ENCODE measurements at regions not wholly inside any gene's neighbourhood (a gene's known extent, or its start where the extent isn't known, plus 50 kb on each side); places are given as distances from the start of the nearest gene placed in this dataset.

DNA sequence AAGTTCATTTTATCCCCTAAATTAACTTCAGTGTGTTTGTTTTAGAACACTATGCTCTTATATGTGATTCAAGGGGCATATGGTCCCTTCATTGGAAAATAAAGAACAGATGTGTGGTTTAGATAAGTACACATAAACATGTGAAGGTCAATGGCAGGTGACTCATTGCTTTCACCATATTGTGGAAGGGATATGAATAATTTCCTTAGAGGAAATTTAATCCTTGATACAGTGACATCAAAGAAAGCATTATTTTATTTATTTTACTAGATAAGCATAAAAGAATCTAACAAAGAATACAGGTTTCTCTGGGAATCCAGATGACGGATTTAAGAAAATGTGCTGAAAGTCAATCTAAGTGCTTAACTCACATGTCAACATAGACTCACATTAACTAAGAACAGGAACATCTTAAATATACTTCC, 373.5 kb downstream of the KCTD12 start:
- DNase-seq: peak in 2 of 4 experiments; percentile 13 to 15

DNA sequence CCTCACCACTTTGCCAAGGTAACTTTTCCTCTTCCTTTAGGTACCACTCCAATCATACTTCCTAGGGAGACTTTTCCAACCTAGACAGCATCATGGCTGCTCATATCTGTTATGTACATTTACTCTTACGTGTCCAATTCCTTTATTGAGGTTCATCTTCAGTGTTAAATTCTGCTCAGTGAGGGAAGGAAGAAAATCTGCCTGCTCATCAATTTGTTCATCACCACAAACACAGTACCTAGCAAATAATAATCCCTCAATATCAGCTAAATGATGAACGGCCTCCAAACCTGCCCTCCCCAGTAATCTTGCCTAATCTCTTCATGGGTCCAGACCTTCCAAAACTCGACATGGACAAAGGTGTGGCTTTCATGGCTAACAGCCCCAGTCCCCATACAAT, 380.8 kb downstream of the KCTD12 start:
- no peak for DNase-seq

DNA sequence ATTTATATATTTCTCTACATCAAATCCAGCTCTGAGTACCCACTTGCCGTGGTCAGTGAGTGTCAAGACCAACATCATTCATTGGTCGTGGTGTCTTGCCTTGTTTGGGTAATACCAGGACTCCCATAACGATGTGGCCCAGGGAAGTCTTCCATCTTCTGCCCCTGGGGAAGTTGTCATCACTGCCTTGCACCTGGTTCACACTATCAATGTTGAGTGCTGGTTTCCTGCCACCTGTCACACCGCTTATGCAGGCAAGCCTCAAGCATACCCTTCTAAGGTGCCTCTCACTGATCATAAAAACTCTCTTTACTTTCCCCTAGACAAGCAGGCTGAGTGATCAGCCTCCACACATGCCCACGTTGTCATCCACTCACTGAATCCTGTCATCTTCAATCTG, 382.4 kb downstream of the KCTD12 start:
- no peak for DNase-seq

GRCh38 chr13:76503291-76503690, 382.9 kb downstream of the KCTD12 start:
- no peak for DNase-seq

DNA sequence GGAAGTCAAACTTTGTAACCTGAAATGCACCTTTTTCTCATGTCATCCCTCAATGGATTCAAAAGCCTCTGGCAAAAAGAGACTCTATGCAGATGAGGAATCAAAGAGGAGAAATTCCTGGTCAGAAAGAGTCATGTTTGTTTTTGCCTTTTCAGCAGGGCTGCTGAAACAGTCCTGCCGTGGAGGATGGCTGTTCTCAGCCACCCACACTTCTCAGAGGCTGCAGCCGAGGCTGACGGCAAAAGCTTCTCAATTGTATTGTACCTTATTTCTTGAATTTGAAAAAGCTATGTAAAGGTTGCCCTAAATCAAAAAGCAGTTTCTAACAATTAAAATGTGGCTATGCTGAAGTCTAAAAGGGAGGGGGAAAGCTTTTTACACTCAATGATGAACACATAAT, 385.3 kb downstream of the KCTD12 start:
- DNase-seq: no peak

DNA sequence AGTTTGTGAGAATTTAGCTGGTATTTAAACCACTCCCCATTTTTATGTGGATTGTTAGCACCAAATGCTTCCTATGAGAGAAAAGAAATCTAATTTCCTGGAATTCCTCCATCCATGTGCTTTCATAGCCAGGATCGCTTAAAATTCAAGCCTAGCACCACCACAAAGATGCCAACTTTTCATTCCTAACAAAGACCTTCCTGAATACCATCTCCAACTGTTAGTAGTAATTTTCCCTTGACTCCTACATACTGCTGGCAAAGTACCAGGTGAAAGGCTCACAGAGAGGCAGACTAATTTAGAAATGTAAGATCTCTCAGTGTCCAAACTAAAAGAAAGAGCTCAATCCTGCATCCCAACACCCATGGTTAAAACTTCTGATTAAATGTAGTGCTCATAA, 386.3 kb downstream of the KCTD12 start:
- DNase-seq: no peak

DNA sequence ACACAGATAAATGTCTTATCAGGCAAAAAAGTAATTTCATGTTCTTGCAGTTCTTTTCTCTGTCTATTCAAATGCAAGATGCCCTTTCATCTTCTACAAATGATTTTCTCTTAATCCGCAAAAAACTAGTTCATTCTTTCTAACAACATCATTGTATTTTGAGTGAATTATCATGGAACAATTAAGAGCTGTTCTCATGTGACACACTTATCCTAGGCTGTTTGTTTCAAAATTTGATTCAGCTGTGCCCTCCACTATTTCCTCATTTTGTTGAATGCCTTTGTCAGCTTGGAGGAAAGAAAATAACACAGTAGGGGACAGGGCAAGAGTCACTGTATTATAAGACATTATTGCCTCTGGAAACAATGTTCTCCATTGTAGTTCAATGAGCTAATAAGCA, 396.9 kb downstream of the KCTD12 start:
- DNase-seq: peak in 2 of 4 experiments; percentile 3 to 13

DNA sequence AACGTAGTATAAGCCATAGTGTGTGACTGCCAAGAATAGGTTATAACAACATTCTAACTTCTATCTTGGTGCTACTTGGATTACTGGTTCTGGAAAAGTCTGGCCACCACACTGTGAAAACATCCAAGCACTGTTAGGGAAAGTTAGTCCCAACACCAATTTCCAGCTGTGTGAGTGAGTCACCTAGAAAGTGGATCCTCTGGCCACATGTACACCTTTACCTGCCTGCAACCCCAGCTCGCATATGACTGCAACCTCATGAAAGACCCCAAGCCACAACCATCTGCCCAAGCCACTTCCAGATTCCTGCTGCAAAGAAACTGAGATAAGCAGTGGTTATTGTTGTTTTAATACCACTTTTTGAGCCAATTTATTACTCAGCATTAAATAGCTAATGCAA, 404.5 kb downstream of the KCTD12 start:
- DNase-seq: no peak

- DNase-seq: no peak
Observed at GRCh38 chr13:76474966-76475365, 411.2 kb downstream of the KCTD12 start.

DNA sequence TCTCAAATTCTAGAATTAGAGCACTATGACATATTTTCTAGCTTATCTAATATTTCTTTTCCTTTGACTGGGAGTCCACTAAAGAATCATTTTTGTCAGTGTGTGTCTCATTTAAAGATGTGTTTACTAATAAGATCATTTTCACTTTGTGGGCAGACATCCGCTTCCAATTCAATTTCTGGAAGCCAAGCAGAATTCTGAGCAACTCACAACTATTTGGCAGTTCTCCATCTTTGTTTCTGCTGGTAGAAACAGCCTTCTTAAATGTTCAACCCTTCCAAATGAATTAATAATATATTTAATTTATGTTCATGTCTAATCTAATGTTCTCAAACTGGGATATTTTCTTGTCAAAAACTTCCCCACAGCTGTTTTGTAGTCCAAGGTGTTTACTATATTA, 411.8 kb downstream of the KCTD12 start:
- no peak for DNase-seq

DNA sequence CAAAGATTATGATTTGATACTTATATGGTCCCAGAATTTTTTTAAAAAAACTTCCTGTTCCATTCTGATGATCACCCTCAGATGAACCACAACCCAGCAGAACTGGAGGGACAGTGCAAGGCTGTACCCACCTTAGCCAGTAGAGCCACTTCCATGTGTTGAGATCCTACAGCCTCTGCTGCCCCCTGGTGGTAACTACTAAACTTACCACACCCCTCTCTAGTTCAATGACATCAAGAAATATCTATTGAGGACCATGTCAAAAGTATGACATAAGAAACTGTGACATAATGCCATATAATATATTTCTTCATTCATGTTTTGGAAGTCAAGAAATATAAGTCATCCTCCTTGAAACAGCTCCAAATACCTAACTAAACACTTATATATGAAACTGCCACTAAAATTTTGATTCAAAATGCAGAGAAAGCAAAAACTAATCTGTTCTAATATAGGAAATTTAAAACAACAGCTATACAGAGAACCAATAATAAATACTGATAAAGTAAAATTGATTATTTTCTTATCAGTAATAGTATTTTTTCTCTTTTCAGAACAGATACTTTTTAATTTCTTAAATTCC, 412.6 kb downstream of the KCTD12 start:
- DNase-seq: peak; percentile 89 to 92 (median 90)

- DNase-seq: no peak
Observed at GRCh38 chr13:76472916-76473315, 413.3 kb downstream of the KCTD12 start.

DNA sequence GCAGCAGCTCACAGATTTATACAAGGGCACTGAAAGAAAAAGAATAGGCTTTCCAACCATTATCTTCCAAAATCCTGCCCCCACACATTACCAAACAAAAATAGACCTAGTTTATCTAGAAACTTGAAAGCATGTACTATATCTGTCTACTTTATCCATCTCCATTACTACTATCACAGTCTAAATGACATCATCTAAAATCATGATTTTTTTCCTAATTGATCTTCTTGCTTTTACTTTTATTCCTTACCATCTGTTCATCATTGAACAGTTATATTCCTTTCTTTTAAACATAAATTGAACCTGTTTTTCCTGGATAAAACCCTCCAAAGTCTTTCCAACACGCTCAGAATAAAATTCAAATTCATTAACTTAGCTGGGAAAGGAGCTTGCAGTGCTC, 414.7 kb downstream of the KCTD12 start:
- no peak for DNase-seq

GRCh38 chr13:76470991-76471390, 415.2 kb downstream of the KCTD12 start:
- DNase-seq: no peak

DNA sequence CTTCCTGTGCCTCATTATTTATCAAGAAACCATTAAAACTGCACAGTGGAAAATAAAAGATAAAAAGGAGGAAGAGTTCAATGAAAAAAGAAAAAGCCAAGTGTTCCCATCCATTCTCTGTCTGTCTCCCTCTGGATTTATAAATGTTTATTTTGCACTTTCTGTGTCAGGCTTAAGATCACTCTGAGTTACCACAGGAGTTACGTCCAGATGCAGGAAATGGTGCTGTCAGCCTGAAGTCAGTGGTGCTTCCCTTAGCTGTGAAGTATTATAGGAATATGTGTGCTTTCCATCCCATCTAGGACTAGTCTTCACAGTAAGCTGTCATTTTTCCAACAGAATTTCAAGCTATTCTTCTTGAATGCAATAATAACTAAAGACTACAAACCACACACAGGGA, 420.2 kb downstream of the KCTD12 start:
- DNase-seq: no peak

DNA sequence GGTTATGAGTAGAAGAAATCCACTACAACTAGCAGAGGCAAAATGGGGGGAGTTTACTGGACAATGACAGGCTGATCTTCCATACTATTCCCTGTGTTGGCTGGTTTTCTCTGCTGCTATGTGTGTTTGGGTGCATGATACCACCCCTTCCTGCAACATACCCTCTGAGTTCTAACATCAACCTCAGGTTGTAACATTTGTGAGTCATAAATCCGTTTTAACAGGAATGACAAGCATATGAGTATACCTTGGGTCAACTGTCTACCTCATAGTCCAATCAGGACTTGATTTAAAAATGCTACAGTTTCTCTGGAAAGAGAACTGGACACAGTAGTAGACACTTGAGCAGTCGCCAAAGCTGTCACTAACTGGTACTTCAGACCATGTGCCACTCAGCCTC, 422.9 kb downstream of the KCTD12 start:
- DNase-seq: no peak

- no peak for DNase-seq
Observed at GRCh38 chr13:76461999-76462398, 424.2 kb downstream of the KCTD12 start.

GRCh38 chr13:76461484-76461883, 424.7 kb downstream of the KCTD12 start:
- no peak for DNase-seq

DNA sequence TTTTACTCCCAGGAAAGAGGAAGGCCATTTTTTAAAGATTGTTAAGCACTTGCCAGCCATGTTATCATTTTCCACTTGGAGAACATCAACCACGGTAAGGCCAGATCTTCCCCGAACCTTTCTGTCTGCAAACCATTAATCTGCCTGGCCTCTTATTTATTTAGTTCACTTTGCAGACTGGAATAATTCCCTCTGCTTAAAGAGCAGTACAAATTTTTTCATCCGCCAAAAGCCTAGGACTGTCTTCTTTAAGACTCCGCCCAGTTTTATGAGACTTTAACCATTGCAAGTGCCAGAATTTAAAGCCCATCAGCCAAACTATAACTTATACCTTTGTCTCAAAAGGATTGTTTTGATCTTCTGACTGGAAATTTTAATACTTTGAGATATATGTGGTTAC, 426.3 kb downstream of the KCTD12 start:
- DNase-seq: no peak

DNA sequence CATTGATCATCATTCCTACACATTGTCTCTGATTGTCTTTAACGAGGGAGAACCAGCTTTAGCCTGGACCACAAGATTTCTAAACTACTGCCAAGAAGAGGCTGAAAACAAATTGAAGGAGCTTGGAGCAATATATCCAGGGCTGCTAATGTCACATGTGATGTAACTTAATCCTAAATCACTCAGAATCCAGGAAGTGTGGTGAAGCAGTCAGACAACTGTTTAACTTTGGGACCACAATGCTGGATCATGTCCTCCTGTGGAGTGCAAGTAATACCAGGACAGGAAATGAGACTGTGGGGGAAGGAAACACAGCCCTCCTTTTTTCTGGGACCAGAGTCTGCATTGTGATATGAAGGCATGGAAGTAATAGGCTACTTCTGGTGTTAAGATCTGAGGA, 430.2 kb downstream of the KCTD12 start:
- DNase-seq: no peak

DNA sequence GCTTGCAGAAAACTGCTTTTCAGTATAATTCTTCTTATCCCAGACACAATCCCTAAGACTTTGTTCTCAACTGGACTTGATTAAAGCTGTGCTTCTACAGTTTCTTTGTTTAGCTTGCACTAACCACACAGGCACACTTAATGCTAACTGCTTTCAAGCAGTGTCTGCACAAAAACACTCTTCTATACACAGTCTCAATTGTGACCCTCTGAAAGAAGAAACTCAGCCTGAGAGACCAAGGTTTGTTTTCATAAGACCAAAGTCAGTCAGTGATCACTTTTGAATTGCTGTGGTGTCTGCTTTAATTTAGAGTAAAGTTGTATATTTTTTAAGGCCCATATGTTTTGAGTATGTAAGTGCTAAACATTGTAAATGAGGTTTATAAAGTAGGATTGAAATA, 431.2 kb downstream of the KCTD12 start:
- DNase-seq: no peak

DNA sequence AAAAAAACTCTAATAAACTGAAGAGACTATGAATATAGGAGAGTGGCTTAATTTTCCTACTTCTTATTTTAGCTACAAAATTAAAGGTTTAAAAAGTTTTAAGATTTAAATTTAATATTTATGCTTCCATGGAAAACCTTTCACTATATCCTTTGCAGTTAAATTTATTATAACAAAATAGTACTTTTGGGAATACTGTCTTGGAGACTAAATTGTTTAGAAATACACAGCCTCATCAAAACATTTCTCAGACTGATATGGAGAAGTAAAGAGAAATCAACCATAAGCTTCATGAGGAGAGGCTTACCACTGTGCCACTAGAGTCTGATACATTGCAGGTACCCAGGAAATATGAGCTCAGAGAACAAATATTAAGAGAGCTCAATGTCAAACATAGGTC, 436.5 kb downstream of the KCTD12 start:
- DNase-seq: no peak

GRCh38 chr13:76446191-76446590, 440.0 kb downstream of the KCTD12 start:
- DNase-seq: no peak

- peak; percentile 46 to 73 (median 62) for DNase-seq
Observed at GRCh38 chr13:76440568-76440967, 445.6 kb downstream of the KCTD12 start.

GRCh38 chr13:76439546-76439945, 446.7 kb downstream of the KCTD12 start:
- no peak for DNase-seq

Measured in suppressor macrophage (primary cell).